GM21737 (cell line): ENCODE measurements at regions not wholly inside any gene's neighbourhood (a gene's known extent, or its start where the extent isn't known, plus 50 kb on each side); places are given as distances from the start of the nearest gene placed in this dataset.

ENCODE experiments used
- ATAC-seq: cut with Tn5 transposase; IDR thresholded peaks from one replicate; pipeline ENCODE4 v1.9.1; 2021; ENCODE audit warnings: mild to moderate bottlenecking, moderate library complexity; ENCODE audit not compliant: unreplicated experiment

GRCh38 chr2:129777146-129777545 lies 202.3 kb upstream of the RAB6C start:
- no peak for ATAC-seq

GRCh38 chr2:129777762-129778583 lies 201.5 kb upstream of the RAB6C start:
- no peak for ATAC-seq

GRCh38 chr2:129778584-129778877 lies 200.9 kb upstream of the RAB6C start:
- ATAC-seq: no peak

GRCh38 chr2:129779783-129780182 lies 199.7 kb upstream of the RAB6C start:
- ATAC-seq: no peak

GRCh38 chr2:129780316-129781270 lies 198.9 kb upstream of the RAB6C start:
- no peak for ATAC-seq

- ATAC-seq: no peak
These were observed 197.5 kb upstream of the RAB6C start for GRCh38 chr2:129781749-129782632.

GRCh38 chr2:129782633-129782990 lies 196.9 kb upstream of the RAB6C start:
- no peak for ATAC-seq

- ATAC-seq: no peak
These were observed 195.0 kb upstream of the RAB6C start for GRCh38 chr2:129784486-129784885.

GRCh38 chr2:129791712-129792111 lies 187.8 kb upstream of the RAB6C start:
- ATAC-seq: no peak

- ATAC-seq: no peak
These were observed 186.0 kb upstream of the RAB6C start for GRCh38 chr2:129793431-129793902.

GRCh38 chr2:129794116-129794515 lies 185.3 kb upstream of the RAB6C start:
- no peak for ATAC-seq

GRCh38 chr2:129794540-129794939 lies 184.9 kb upstream of the RAB6C start:
- ATAC-seq: no peak

- no peak for ATAC-seq
These were observed 183.2 kb upstream of the RAB6C start for GRCh38 chr2:129796225-129796624.

GRCh38 chr2:129796801-129797488 lies 182.5 kb upstream of the RAB6C start:
- no peak for ATAC-seq

GRCh38 chr2:129797489-129798300 lies 181.8 kb upstream of the RAB6C start:
- no peak for ATAC-seq

GRCh38 chr2:129798301-129798581 lies 181.2 kb upstream of the RAB6C start:
- ATAC-seq: no peak

- ATAC-seq: no peak
These were observed 180.8 kb upstream of the RAB6C start for GRCh38 chr2:129798626-129799025.

GRCh38 chr2:129799036-129799958 lies 180.2 kb upstream of the RAB6C start:
- no peak for ATAC-seq

GRCh38 chr2:129800285-129800684 lies 179.2 kb upstream of the RAB6C start:
- no peak for ATAC-seq
